Fibroblast of villous mesenchyme (primary cell): ENCODE measurements at regions not wholly inside any gene's neighbourhood (a gene's known extent, or its start where the extent isn't known, plus 50 kb on each side); places are given as distances from the start of the nearest gene placed in this dataset.

Experiments
- DNase-seq: peaks from one replicate; pipeline ENCODE4 v3.0.0-alpha.2; 2010; ENCODE audit warnings: low read depth
- H3K4me3 ChIP-seq: 2 replicates; pipeline ENCODE4 v1.5.1; 2011; ENCODE audit warnings: low read depth, mild to moderate bottlenecking, low read length
- TF ChIP-seq, protein P1 (sequence below): IDR thresholded peaks from 2 replicates; pipeline ENCODE4 v1.5.1; 2012; ENCODE audit warnings: low read depth, mild to moderate bottlenecking, low read length; ENCODE audit not compliant: insufficient read depth

DNA sequence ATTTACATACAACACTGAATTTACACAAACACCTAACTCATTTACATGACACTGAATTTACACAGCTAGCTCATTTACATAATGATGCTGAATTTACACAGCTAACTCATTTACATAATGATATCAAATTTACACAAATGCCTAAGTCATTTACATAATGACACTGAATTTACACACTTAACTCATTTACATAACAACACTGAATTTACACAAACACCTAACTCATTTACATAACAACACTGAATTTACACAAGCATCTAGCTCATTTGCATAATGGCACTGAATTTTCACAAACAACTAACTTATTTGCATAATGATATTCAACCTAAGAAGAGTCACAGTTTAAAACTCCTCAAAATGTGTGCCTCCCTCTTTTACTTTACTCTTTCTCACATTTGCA, 511.7 kb downstream of the GALR1 start:
- no peak overlapping the region for H3K4me3 ChIP-seq
- TF ChIP-seq, protein P1, sequence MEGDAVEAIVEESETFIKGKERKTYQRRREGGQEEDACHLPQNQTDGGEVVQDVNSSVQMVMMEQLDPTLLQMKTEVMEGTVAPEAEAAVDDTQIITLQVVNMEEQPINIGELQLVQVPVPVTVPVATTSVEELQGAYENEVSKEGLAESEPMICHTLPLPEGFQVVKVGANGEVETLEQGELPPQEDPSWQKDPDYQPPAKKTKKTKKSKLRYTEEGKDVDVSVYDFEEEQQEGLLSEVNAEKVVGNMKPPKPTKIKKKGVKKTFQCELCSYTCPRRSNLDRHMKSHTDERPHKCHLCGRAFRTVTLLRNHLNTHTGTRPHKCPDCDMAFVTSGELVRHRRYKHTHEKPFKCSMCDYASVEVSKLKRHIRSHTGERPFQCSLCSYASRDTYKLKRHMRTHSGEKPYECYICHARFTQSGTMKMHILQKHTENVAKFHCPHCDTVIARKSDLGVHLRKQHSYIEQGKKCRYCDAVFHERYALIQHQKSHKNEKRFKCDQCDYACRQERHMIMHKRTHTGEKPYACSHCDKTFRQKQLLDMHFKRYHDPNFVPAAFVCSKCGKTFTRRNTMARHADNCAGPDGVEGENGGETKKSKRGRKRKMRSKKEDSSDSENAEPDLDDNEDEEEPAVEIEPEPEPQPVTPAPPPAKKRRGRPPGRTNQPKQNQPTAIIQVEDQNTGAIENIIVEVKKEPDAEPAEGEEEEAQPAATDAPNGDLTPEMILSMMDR, result no peak

DNA sequence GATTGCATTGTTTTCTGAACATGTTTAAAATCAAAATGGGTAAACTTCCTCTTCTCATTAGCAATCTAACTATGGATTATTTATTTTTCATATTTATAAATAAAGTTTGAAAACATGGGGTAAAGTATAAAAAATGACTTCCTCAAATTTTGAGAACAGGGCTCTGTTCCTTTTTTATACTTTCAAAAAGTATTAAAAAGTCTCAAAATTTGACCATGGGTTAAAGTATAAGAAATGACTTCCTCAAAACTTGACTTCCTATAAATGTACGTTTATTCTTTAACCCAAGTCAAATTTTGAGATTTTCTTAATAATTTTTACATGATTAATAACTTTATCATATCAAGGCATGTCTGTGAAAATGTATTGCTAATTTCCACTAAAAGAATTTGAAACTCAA, 512.4 kb downstream of the GALR1 start:
- DNase-seq, result no peak
- no peak overlapping the region for H3K4me3 ChIP-seq
- TF ChIP-seq, protein P1, result no peak

More for the DNA sequence above, 511.7 kb downstream of the GALR1 start:
- no peak for DNase-seq

DNA sequence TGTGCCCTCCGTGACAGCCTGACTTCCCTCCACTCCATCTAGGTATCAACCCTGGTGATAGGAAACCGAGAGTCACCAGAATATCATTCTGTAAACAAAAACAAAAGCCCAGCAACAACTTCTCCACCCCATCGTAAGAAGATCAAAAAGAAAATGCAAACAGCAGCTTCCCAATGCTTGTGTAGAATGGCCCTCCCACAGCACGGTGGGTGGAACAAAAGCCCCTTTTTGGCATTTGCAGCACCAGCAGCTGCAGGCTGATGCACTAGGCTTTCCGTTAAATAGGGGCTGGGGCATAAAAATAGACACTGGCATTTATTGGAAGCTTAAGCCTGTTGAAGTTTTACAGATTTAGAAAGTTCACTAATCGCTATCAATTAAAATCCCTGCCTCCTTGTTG, 513.0 kb downstream of the GALR1 start:
- no peak for DNase-seq
- TF ChIP-seq, protein P1, result no peak
- H3K4me3 ChIP-seq, result no peak overlapping the region

DNA sequence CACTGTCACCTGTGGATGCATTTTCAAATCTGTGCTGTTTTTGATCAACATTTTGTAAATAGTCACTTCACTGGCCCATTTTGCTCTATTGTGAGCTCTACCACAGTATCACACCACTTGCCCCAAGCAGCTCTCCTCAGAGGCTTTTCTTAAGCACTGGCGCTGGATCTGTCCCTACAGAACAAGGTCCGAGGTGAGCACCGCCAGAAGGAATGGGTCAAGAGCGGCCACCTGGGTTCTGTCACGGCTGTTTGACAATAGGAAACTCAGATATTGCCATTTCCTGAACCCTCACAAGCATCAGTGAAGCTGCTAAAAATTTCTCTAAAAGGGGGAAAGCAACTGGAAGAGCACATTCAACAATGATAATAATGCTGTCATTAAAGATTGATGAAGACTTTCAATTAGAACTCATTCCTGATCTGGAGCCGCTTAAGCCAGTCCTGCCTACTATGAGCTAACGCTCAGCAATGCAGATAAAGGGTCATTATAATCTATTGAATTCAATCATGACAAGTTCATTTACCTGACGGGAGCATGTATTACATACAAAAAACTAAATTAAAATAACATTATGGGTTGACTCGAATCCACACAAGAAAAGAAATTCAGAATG, 514.0 kb downstream of the GALR1 start:
- TF ChIP-seq, protein P1, result no peak
- DNase-seq, result no peak
- no peak overlapping the region for H3K4me3 ChIP-seq

DNA sequence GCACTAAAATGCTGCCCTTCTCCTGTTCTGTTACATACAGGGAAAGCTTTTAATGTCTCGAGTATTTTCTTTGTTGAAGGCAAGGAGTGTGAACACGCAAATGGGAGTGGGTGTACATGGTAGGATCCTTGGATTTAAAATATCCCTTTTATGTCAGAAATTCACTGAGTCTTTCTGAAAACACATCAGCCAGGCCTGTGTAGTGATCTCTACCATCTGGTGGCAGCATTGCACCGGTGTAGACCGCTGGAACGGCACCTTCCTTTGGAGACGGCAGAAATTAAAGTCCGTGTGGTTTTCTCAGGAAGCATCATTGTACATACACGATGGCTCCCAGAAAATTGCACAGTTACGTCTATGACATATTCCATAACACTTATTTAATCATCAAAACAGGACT, 515.8 kb downstream of the GALR1 start:
- DNase-seq, result no peak
- H3K4me3 ChIP-seq, result no peak overlapping the region
- TF ChIP-seq, protein P1, result no peak

DNA sequence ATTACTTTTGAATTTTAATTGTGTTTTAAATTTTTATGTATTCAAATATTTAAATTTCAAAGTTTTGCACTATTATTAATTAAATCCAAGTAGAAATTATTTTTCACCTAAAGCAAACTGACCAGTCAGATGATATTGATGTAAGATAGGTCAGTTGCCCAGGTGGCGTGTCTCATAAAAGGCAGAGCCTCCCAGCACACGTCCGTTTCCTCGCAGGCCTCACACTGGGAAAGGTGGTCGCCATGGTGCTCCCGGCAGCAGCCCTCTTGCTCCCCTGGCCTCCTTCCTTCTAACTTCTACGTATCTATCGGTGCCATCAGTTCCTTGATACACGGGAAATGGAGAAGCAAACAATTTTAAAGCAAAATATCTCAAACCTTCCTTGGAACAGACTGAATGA, 516.8 kb downstream of the GALR1 start:
- TF ChIP-seq, protein P1, result no peak
- no peak overlapping the region for H3K4me3 ChIP-seq
- no peak for DNase-seq

DNA sequence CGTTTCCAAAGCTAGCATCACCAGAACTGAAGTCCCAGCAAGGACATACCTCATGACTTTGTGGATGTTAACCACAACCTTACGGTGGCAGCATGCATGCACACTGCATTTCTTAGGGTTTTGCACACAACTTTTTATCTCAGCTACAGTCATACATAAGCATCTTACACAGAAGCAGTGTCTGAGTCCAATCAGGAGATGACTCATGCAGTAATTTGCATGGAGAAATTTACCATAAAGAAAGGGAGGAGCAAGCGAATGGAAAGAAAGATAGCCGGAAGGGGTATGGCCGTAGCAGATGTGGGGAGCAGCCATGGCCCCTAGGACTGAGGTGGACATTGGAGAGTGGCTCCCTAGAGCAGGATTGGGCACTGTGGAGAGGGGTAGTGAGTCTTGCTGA, 522.5 kb downstream of the GALR1 start:
- no peak for DNase-seq
- no peak overlapping the region for H3K4me3 ChIP-seq
- TF ChIP-seq, protein P1, result no peak
